A673 (cell line): ENCODE measurements at regions not wholly inside any gene's neighbourhood (a gene's known extent, or its start where the extent isn't known, plus 50 kb on each side); places are given as distances from the start of the nearest gene placed in this dataset.
"Not testable (repeated sequence)": the region's sequence is repeated elsewhere in the genome, so short reads cannot be mapped to it uniquely, and the experiment has no call there.

Source experiments
- BruUV-seq: library from RNA; stranded (reverse); fragments of 400-500 nt; replicated peaks from 2 replicates; lab custom pipeline; 2021; lab: Mats Ljungman, UMichigan
- CTCF ChIA-PET: fragments of 300-600 bp; sonication (Branson Sonifier 250); formaldehyde crosslinking; loops from one replicate; lab custom pipeline; 2022; ENCODE audit warnings: antibody characterized with exemption; lab: Charles Lee
- POLR2A ChIA-PET: fragments of 300-600 bp; sonication (Branson Sonifier 250); formaldehyde crosslinking; loops from one replicate; lab custom pipeline; 2022; ENCODE audit warnings: antibody characterized with exemption; ENCODE audit not compliant: low non-redundant PET; lab: Charles Lee
- DNase-seq: peaks from one replicate; pipeline ENCODE4 v3.0.0-alpha.2; 2015; ENCODE audit warnings: low spot score
- H3K27ac ChIP-seq: fragments of 200-600 bp; sonication (generic); 2 replicates; pipeline ENCODE4 v1.5.1; 2016; ENCODE audit warnings: mixed run types, low read depth, mild to moderate bottlenecking, mixed read lengths, antibody characterized with exemption, low read length; ENCODE audit not compliant: poor library complexity, severe bottlenecking
- H3K27me3 ChIP-seq: fragments of 200-600 bp; sonication (generic); replicated peaks from 2 replicates; pipeline ENCODE4 v1.6.1; 2017; ENCODE audit warnings: mixed run types, low read depth, mild to moderate bottlenecking, mixed read lengths, antibody characterized with exemption, low read length; ENCODE audit not compliant: insufficient read depth, poor library complexity
- H3K36me3 ChIP-seq: fragments of 200-600 bp; sonication (generic); 2 replicates; pipeline ENCODE4 v1.6.1; 2016; ENCODE audit warnings: mixed run types, mild to moderate bottlenecking, mixed read lengths, antibody characterized with exemption, low read length; ENCODE audit not compliant: insufficient read depth, poor library complexity, severe bottlenecking
- H3K4me1 ChIP-seq: fragments of 200-600 bp; sonication (generic); 2 replicates; pipeline ENCODE4 v1.6.1; 2017; ENCODE audit warnings: mixed run types, mild to moderate bottlenecking, mixed read lengths, antibody characterized with exemption, low read length; ENCODE audit not compliant: insufficient read depth, poor library complexity, severe bottlenecking
- H3K4me3 ChIP-seq: fragments of 200-600 bp; sonication (generic); 2 replicates; pipeline ENCODE4 v1.5.1; 2016; ENCODE audit warnings: low read depth, mixed run types, mild to moderate bottlenecking, mixed read lengths, low read length; ENCODE audit not compliant: poor library complexity, severe bottlenecking
- H3K9me3 ChIP-seq: fragments of 200-600 bp; sonication (generic); 2 replicates; pipeline ENCODE4 v1.6.1; 2016; ENCODE audit warnings: mixed run types, low read depth, mild to moderate bottlenecking, mixed read lengths, antibody characterized with exemption, low read length; ENCODE audit not compliant: poor library complexity, severe bottlenecking
- EZH2 ChIP-seq: fragments of 200-600 bp; sonication (generic); IDR thresholded peaks from 2 replicates; pipeline ENCODE4 v1.6.1; 2017; ENCODE audit warnings: borderline replicate concordance, low read depth, mild to moderate bottlenecking, mixed read lengths, antibody characterized with exemption, low read length; ENCODE audit not compliant: poor library complexity, severe bottlenecking
- intact Hi-C: fragments of 100-400 bp; cut with micrococcal nuclease; formaldehyde crosslinking; loops from one replicate; pipeline ENCODE4 v1.10.0; 2022; ENCODE audit not compliant: unreplicated experiment
- TF ChIP-seq, protein P1 (sequence below): fragments of 300-800, 200-600 bp; sonication (generic); conservative IDR thresholded peaks from 2 replicates; pipeline ENCODE4 v1.5.1; 2017; ENCODE audit warnings: low read depth, mild to moderate bottlenecking, antibody characterized with exemption, low read length, moderate library complexity, mixed read lengths

DNA sequence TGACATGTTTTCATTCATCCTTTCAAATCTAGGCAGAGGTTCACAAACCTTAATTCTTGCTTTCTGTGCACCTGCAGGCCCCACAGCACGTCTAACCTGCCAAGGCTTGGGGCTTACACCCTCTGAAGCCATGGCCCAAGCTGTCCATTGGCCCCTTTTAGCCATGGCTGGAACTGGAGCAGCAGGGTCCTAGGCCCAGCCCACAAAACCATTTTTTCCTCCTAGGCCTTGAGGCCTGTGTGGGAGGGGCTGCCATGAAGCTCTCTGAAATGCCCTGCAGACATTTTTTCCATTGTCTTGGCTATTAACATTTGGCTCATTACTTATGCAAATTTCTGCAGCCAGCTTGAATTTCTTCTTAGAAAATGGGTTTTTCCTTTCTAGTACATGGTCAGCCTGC is 547.5 kb downstream of the KCNH5 start:
- Histone ChIP-seq H3K4me1 (no peaks in the 10 kb centered on the region), H3K27ac (no peak overlapping the region), H3K4me3 (no peak overlapping the region), H3K27me3 (no peaks in the 10 kb centered on the region), H3K9me3 (peaks cover 29% of the 10 kb centered on the region), H3K36me3 (no peaks in the 10 kb centered on the region)
- no peak for TF ChIP-seq EZH2
- TF ChIP-seq, protein P1, sequence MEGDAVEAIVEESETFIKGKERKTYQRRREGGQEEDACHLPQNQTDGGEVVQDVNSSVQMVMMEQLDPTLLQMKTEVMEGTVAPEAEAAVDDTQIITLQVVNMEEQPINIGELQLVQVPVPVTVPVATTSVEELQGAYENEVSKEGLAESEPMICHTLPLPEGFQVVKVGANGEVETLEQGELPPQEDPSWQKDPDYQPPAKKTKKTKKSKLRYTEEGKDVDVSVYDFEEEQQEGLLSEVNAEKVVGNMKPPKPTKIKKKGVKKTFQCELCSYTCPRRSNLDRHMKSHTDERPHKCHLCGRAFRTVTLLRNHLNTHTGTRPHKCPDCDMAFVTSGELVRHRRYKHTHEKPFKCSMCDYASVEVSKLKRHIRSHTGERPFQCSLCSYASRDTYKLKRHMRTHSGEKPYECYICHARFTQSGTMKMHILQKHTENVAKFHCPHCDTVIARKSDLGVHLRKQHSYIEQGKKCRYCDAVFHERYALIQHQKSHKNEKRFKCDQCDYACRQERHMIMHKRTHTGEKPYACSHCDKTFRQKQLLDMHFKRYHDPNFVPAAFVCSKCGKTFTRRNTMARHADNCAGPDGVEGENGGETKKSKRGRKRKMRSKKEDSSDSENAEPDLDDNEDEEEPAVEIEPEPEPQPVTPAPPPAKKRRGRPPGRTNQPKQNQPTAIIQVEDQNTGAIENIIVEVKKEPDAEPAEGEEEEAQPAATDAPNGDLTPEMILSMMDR, result no peak
- no TSS peak for BruUV-seq
- CTCF ChIA-PET, result no interaction called here
- DNase-seq, result no peak
- POLR2A ChIA-PET, result no interaction called here
- intact Hi-C loops, result no loop called here

DNA sequence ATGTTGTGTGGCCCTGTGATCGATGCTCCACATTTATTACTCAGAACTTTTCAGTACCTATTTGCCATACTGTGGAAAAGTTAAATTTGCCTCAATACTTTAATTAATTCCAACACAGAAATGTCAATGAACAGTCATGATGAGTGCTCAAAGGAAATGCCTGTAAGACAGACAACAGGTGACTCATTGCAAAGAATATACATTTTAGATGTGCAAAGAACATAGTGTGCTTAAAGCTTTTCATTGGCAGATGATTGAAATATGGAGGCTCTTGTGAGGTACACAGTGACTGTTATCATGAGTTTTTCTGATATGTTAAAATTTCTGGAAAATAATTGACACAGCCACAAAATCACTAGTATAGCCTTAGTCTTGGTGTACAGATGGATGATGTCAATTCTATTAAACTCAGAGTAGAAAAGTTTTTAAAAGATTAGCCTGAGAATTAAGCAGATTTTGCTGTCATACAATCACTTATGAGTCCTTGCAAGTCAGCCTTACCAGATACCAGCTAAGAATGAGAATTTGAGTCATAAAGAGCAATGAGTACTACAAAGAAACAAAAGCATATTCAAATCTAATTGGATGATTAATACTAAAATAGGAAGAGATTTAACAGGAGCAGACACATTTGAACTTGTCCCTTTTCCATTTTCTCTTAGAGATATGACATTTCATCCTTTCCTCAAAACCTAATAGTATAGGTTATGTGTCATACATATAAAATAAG is 544.1 kb downstream of the KCNH5 start:
- Histone ChIP-seq H3K4me1 (no peaks in the 10 kb centered on the region), H3K36me3 (no peaks in the 10 kb centered on the region), H3K27me3 (no peaks in the 10 kb centered on the region), H3K9me3 (peaks cover 24% of the 10 kb centered on the region), H3K4me3 (no peak overlapping the region), H3K27ac (no peak overlapping the region)
- intact Hi-C loops, result no loop called here
- BruUV-seq, result no TSS peak
- CTCF ChIA-PET, result no interaction called here
- no peak for TF ChIP-seq EZH2
- TF ChIP-seq, protein P1, result no peak
- no peak for DNase-seq
- POLR2A ChIA-PET, result no interaction called here

- H3K27ac ChIP-seq, result no peak overlapping the region
- H3K4me1 ChIP-seq, result peaks cover 5% of the 10 kb centered on the region
- intact Hi-C loops, result no loop called here
- CTCF ChIA-PET, result no interaction called here
- DNase-seq, result no peak
- POLR2A ChIA-PET, result no interaction called here
- BruUV-seq, result no TSS peak
- no peak for TF ChIP-seq EZH2
- TF ChIP-seq, protein P1, result no peak
- no peaks in the 10 kb centered on the region for H3K36me3 ChIP-seq
- no peaks in the 10 kb centered on the region for H3K27me3 ChIP-seq
- no peaks in the 10 kb centered on the region for H3K9me3 ChIP-seq
- no peak overlapping the region for H3K4me3 ChIP-seq
These were observed 540.2 kb downstream of the KCNH5 start for GRCh38 chr14:62505045-62505444.

DNA sequence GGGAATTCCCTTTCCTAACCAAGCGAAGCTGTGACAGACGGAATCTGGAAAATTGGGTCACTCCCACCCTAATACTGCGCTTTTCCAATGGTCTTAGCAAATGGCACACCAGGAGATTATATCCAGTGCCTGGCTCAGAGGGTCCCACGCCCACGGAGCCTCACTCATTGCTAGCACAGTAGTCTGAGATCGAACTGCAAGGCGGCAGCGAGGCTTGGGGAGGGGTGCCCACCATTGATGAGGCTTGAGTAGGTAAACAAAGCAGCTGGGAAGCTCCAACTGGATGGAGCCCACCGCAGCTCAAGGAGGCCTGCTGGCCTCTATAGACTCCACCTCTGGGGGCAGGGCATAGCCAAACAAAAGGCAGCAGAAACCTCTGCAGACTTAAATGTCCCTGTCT is 523.9 kb downstream of the KCNH5 start:
- H3K9me3 ChIP-seq, result peaks cover 27% of the 10 kb centered on the region
- H3K36me3 ChIP-seq, H3K4me3 ChIP-seq, CTCF ChIA-PET, intact Hi-C loops, BruUV-seq, H3K27me3 ChIP-seq, H3K27ac ChIP-seq, POLR2A ChIA-PET, DNase-seq, H3K4me1 ChIP-seq: not testable (repeated sequence)
